HG02973 (cell line): ENCODE measurements at regions not wholly inside any gene's neighbourhood (a gene's known extent, or its start where the extent isn't known, plus 50 kb on each side); places are given as distances from the start of the nearest gene placed in this dataset.
"Not testable (repeated sequence)": the region's sequence is repeated elsewhere in the genome, so short reads cannot be mapped to it uniquely, and the experiment has no call there.

Experiments
- ATAC-seq: cut with Tn5 transposase; IDR thresholded peaks from one replicate; pipeline ENCODE4 v1.9.1; 2021; ENCODE audit warnings: moderate library complexity; ENCODE audit not compliant: unreplicated experiment

DNA sequence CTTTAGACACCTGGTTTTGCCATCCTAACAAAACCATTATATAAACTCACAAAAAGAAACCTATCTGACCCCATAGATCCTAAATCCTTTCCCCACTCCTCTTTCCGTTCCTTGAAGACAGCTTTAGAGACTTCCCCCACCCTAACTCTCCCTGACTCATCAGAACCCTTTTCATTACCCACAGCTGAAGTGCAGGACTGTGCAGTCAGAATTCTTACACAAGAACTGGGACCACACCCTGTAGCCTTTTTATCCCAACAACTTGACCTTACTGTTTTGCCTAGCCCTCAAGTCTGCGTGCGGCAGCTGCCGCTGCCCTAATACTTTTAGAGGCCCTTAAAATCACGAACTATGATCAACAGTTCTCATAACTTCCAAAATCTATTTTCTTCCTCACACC, 254.9 kb upstream of the GULP1 start:
- ATAC-seq = not testable (repeated sequence)

DNA sequence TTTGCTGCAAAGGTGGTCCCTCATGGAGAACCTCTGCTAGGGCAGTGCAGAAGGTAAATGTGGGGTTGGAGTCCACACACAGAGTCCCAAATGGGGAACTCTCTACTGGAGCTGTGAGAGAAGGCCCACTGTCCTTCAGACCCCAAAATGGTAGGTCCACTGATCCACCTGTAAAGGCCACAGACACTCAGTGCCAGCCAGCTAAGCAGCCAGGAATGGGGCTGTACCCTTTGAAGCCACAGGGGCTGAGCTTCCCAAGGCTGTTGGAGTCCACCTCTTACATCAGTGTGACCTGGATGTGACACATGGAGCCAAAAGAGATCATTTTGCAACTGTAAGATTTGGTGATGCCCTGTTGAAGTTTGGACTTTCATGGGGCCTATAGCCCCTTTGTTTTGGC, 252.4 kb upstream of the GULP1 start:
- ATAC-seq = no peak

DNA sequence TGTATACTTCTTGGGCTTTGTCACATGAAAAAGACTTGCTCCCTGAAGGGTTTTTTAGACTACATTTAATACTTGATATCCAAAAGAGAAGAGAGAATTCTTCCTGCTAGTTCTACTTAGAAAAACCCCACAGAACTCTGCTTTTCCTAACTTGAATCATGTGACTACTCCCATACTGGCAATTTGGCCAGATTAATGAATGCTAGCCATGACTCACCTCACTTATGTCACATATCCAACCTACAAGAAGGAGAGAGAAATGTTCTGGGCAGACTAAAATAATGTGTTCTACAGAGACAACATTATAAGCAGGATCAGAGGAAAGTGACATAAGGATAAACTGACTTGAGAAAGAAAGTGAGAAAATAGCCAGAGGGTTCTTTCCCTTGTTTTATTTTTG, 249.3 kb upstream of the GULP1 start:
- no peak for ATAC-seq

DNA sequence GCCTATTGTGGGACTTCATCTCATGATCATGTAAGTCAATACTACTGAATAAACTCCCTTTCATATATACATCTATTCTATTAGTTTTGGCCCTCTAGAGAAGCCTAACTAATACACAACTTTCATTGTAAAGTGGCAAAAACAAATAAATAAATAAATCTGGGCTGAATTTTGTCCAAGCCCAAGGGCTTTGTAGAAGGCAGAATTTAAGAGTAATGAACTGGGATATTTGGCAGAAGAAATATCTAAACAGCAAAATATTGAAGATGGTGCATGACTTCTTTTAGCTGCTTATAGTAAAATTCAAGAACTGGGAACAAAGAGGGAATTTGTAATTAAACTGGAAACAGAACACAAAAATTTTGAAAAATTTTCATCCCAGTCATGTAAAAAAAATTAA, 246.7 kb upstream of the GULP1 start:
- no peak for ATAC-seq

DNA sequence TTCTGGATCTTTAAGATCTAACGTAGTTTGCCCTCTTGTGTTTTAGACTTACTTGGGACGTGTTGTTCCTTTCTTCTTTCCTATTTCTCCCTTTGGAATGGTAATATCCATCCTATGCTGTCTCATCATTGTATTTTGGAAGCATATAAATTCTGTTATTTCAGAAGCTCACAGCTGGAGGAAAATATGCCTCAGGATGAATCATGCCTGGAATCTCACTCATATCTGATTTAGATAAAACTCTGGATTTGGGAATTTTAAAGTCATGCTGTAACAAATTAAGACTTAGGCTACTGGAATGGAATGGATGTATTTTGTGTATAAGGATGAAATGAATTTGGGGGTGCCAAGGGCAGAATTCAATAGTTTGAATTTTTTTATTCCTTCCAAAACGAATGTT, 245.2 kb upstream of the GULP1 start:
- ATAC-seq = no peak

DNA sequence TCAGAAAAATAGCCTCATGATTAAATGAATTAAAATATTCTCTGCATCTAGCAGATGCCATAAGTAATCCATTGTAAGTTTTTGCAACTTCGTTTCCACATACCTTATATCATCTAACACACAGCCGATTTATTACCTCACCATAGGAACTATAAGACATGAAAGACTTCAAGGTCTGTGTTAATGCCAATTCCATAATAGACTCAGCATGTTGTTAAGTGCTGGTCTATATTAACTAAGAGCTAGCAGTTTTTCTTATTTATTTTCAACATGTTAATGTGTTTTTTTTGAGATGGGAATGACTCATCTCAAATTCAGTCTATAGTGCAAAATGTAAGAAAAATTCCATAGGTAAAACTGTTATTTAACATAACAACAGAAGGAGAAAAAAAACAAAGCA, 243.9 kb upstream of the GULP1 start:
- ATAC-seq = no peak

DNA sequence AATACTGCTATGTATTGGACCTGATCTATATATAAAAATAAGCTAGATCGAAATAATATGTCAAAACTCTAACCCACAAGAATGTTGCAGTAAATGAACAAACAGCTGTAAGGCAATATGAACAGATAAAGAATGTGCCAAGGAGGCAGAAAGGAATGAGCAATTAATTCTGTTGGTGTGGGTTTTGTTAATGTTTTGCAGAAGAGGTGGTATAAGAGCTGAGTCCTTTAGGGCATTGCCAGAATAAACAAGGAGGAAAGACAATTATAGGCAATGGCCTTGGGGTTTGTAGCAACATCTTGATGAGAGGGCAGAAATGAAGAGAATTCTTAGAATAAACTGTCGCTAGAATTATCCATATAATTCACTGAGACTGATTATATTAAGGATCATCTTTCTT, 240.9 kb upstream of the GULP1 start:
- ATAC-seq = no peak

DNA sequence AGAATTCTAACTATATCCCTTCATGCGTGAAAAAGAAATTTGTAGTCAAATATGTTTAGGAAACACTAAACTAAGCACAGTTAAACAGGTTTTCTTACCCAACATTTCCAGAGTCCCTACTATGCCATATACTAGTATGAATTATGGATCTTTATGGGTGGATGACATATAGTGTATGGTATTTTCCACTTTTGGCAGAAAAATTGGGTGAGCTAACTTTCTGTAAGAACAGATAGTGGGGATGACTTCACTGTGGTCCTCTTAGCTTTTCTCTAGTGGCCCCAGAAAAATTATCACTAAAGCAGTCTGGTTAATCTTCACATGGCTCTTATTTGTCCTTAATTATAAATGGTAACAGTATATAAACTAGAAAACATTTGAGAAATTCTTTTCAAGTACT, 240.0 kb upstream of the GULP1 start:
- ATAC-seq = no peak

DNA sequence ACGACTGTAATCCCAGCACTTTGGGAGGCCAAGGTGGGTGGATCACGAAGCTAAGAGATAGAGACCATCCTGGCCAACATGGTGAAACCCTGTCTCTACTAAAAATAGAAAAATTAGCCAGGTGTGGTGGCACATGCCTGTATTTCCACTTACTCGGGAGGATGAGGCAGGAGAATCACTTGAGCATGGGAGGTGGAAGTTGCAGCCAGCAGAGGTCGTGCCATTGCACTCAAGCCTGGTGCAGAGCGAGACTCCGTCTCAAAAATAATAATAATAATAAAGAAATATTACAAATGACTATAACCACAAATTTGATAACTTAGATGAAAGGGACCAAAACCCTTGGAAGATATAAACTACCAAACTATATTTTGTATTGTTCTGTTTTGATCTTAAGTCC, 226.3 kb upstream of the GULP1 start:
- no peak for ATAC-seq

DNA sequence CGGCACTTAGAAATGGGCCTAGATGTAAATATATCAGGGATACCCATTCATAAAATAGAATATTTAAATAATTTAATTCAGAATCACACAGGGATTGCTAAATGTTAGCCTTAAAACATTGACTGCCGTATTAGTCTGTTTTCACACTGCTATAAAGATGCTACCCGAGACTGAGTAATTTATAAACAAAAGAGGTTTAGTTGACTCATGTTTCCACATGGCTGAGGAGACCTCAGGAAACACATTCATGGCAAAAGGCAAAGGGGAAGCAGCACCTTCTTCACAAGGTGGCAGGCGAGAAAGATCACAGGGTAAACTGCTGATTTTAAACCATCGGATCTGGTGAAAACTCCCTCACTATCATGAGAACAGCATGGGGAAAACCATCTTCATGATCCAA, 223.6 kb upstream of the GULP1 start:
- no peak for ATAC-seq

DNA sequence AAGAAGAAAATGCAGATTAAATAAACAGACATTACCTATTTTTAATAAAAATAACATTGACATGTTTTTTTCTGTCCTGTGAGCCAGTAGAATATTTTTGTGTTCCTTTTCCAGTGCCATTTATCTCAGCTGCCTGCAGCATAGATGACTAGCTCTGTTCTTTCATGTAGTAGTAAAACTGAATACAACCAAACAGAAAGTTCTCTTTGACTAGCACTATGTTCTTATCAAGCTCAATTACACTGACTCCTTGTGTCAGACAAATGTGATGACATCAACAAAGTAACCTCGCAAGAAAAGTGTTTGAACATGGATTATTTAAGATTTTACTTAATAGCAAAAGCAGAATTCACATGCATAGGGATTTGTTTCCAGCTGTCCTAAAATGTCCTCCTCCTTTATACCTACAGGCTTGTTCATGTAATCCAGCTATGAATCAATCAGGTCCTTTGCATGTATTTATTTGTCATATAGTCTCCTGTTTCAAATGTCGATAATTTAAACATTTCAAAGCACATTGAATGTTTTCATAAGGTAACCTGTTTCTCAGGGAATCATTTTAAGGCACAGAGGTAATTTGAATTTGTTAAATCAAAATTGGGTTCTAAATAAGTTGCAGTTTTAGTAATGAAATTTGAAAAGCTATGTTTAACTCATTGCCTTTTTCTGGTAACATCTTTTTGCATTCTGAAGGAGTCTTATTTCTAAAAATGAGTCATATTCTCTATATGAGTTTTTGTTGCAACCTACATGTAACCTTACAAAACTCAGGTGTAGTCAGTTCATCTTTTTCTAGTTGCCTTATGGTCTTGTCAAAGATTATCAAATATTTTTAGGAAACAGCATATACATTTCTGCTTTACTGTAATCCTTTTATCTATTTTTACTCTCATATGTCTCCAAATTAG, 215.3 kb upstream of the GULP1 start:
- peak; percentile 95 for ATAC-seq

DNA sequence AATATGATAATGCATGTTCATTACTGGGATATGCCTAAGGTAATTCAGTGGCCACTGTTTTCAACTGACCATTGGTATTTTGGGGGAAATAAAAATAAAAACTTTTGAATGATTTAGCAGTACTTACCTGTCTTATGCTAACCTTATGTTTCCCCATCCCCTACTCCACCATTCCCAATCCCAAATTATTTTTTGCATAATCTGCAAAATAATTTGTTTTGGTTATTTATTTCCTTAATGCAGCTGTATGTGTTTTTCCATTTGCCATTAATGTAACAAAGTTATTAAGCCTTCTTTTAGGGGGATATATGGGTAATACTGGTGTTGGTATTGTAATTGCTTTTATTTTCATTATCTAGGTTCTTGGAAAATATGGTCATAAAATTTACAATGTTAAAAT, 213.9 kb upstream of the GULP1 start:
- no peak for ATAC-seq

DNA sequence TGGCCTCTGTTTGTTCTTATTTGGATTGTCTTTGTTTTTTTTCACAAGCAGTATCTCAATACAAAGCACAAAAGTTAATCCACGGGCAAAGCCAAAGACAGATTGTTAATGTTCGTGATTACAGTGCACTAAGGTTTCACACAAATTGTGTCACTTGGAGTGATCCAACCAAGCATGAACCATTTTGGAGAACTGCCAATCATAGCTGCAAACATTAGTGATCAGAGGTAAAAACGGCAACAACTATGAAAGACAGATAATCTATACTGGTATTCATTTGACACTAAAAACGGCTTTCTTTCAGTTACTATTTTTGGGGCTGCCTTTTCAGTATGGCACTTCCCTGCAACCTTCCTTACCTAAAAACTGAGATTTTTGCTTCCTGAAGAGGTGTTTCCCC, 213.1 kb upstream of the GULP1 start:
- ATAC-seq = no peak

DNA sequence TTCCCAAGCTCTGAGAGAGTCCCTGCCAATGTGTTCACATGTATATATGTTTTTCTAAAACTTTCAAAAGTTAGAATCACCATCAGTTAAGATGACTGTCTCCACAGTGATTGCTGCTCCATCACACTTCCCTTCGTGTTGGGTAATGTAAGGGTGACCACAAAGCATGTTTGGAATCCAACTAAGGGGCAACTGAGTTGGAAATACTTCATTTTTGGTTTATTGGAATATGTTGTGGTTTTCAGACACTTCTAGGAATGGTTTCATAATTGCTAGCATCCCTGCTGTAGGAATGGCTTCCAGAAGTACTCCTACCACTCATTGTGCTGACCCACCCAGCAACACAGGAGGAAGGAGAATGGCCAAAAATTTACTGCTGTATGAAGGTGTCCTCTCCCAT, 212.5 kb upstream of the GULP1 start:
- no peak for ATAC-seq

DNA sequence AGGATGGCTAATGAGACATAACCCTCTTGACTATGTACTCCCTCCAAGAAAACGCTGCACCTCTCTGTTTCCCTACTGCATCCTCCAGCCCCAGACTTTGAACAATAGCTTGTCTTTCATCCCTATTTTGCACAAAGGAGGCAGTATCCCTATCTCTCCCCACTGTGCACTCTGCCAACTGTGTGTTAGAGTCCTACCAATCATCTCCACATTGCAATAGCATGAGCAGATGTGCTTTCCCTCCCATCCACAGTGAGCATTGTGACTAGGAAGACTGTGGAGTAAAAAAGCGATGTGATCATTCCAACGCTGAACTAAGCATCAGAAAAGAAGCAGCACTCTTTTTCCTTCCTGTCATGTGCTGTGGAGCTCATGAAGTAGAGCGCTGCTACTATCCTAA, 206.3 kb upstream of the GULP1 start:
- ATAC-seq = no peak

DNA sequence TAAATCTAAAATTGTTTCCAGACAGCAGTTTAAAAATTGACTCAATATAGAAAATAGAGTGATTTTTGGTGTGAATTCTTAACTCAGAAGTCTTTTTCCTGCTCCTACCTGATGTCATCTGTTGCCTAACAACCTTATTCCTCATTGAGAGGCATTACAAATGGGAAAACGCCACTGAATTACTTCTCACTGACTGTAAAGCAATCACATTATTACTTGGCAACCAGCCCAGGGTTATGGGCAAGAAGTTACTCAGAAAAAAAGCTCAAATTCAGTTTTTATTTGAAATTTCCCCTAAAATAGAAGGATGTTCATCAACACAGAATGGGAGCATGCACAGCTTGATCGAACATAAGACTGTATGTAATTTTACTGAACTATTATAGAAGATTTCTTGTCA, 201.8 kb upstream of the GULP1 start:
- ATAC-seq = no peak

DNA sequence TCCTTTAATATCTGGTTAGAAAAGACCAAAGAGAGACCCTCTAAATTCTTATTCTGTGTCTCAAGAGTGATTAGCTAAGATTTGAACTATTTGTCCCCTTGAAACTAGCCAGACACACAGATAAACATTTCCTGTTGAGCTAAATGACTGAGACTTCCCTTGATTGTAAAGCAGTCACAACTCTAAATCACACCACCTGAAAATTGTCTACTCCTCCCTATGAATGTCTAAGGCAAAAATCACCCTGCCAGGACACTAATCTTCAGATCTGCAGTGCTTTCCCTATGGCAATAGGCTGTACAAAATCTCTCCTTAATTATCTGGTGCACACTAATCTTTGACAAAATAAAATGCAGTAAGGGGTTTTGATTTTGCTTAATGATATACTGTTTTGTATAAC, 200.5 kb upstream of the GULP1 start:
- no peak for ATAC-seq

DNA sequence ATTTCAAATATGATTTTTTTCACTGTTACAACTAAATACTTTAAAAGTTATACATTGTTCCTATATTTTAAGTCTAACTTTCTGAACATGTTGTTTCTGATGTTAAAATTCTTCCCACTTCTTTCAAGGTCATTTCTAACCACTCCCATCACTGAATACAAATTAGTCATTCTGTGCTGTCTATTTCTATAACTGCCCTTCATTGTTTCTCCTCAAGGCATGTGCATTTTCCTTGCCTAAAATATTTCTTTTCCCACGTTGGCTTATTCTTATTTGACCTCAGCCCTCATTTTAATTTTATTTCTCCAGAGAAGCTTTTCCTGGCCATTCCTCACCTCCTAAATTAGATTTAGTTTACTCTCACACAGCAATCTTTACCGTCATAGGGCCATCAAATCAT, 198.9 kb upstream of the GULP1 start:
- no peak for ATAC-seq

DNA sequence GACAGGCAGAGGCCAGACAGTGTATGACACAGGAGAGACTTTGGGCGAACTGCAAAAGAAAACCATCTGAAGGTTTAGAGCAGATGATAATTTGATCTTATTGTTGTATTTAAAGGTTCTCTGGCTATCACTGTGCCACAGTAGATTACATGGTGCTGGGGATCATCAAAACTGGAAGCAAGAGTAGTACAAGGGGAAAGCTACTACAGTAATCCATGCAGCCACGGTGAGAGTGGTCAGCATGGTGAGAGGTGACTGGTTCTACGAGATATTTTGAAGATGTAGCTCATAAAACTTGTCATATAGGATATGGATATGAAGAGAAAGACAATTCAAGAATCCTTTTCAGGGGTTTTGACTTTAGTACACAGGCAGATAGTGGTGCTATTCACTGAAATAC, 194.8 kb upstream of the GULP1 start:
- no peak for ATAC-seq

DNA sequence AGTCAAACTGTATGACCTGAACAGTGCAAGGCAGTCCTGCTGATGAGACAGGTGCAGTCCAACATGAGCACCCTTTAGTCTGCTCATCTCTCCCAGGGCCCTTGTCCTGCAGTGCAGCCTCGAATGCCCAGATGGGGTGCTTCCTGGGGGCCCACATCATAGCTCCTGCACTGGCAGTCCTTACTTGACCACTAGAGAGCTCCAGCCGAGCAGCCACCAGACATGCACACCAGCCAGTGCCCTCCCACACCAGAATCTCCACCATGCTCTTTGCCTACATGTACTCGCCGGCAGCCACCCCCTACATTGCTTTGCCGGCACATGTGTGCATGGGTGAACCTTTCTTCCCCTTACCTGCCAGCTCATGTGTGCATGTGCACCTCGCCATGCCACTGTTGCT, 188.8 kb upstream of the GULP1 start:
- no peak for ATAC-seq

DNA sequence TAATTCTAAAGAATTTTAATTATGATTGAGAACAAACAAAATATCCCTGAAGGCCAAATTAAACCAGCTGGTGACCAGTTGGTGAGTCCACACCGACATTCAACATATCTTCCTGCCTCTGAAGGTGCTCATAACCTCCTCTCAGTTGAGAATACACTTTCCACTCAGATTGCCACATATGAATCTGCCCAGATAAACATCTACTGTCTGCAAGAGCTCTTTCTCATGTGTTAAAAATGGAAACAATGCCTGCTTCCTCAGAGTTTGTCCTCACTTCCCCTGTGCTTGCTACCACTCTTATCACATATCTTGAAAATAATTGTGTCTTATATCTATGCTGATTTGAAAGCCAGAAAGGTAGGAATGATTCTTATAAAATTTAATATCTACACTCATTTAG, 177.7 kb upstream of the GULP1 start:
- no peak for ATAC-seq

DNA sequence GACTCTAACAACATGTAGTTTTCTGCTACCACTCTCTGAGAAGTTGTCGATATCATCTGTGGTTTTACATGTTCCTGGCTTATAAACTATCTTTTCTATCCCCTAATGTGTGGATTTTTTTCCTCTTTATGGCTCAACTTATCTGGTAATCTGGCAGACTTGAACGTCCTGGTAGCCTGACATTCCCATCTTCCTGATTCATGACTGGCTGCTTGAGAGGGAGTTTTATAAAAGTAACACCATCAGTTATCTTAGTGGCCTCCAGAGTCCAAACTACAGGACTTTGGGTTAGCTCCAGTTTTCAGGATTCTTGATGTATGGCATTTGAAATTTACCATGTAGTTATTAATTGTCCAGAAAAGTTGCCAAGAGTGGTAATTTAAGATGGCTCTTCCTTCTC, 174.0 kb upstream of the GULP1 start:
- no peak for ATAC-seq

DNA sequence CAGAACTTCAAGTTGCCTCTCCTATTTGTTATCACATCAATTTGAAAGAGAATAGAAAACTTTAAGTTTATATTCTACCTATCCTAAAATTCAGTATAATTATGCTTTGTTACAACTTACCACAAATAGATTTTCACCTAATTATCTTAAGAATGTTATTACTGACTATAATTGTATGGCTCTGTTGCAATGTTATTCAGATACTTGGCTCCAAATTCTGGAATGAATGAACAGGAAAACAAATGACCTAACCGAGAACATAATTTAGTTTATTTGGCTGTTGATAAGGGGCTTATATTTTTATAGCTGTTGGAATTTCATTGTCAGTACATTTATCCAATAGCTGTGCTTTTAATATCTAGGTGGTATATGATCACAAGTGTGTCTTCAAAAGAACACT, 173.2 kb upstream of the GULP1 start:
- ATAC-seq = no peak
